ENCODE measurements at regions not wholly inside any gene's neighbourhood (a gene's known extent, or its start where the extent isn't known, plus 50 kb on each side); places are given as distances from the start of the nearest gene placed in this dataset.
"Not testable (repeated sequence)": the region's sequence is repeated elsewhere in the genome, so short reads cannot be mapped to it uniquely, and the experiment has no call there.

DNA sequence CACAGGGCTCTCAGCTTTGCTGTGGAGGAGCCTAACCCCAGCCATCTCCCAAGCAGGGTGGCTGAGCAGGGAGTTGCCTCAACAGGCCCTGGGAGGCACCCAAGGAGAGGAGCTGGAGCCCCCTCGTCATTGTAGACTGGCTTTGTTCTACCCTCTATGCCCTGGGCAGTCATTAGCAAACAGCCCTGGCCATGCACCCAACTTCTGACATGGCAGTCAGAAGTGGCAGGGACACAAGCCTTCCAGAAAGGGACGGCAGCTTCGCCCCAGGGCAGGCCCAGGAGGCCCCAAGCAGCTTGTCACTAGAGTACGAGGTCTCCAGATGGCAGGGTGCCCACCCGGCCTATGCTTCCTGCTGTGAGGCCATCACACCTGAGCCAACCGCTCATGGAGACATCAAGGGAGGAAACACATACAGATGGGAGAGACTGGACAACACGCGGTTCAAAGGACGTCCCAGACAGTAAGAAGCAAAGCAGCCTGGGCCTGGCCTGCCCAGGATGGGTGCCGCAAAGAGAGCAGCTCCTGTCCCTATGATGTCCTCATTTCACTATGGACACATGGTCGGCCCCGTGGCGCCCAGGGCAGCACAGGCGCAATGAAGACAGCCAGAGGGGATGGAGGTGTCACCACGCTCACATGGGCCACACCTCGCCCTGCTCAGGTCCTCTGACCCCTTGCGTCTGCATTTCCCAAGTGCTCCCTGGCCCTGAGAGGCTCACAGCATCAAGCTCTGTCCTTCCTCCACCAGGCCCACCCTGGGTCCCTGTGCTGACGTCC is 190.9 kb upstream of the CXCL12 start:
- no peaks in the 10 kb centered on the region for H3K36me3 Mint-ChIP-seq
- no peak overlapping the region for H3K27ac Mint-ChIP-seq
- ATAC-seq (ENCODE audit: low read depth in 2 of 2) (no peak), DNase-seq (no peak)
- no peaks in the 10 kb centered on the region for H3K4me1 Mint-ChIP-seq
- peaks cover 0 to 3% (median 0%) of the 10 kb centered on the region in 3 donors for H3K27me3 Mint-ChIP-seq
- H3K4me3 Mint-ChIP-seq: no peak overlapping the region
- H3K9me3 Mint-ChIP-seq: peaks cover 0 to 9% (median 4%) of the 10 kb centered on the region in 7 donors

- H3K27me3 Mint-ChIP-seq: peaks cover 0 to 3% (median 0%) of the 10 kb centered on the region in 3 donors
- no peaks in the 10 kb centered on the region for H3K4me1 Mint-ChIP-seq
- peaks cover 0 to 9% (median 3%) of the 10 kb centered on the region in 7 donors for H3K9me3 Mint-ChIP-seq
- ATAC-seq (ENCODE audit: low read depth in 2 of 2) (no peak), DNase-seq (no peak)
- no peak overlapping the region for H3K27ac Mint-ChIP-seq
- H3K4me3 Mint-ChIP-seq: no peak overlapping the region
- no peaks in the 10 kb centered on the region for H3K36me3 Mint-ChIP-seq
Measured at GRCh38 chr10:44576702-44577191, 191.8 kb upstream of the CXCL12 start.

GRCh38 chr10:44577533-44577932 is 192.6 kb upstream of the CXCL12 start:
- H3K36me3 Mint-ChIP-seq: no peaks in the 10 kb centered on the region
- ATAC-seq (ENCODE audit: low read depth in 2 of 2) (no peak), DNase-seq (no peak)
- H3K9me3 Mint-ChIP-seq: peaks cover 0 to 7% (median 2%) of the 10 kb centered on the region in 7 donors
- no peak overlapping the region for H3K4me3 Mint-ChIP-seq
- H3K4me1 Mint-ChIP-seq: no peaks in the 10 kb centered on the region
- peaks cover 0 to 2% (median 0%) of the 10 kb centered on the region in 3 donors for H3K27me3 Mint-ChIP-seq
- H3K27ac Mint-ChIP-seq: no peak overlapping the region

GRCh38 chr10:44578271-44578670 is 193.4 kb upstream of the CXCL12 start:
- peaks cover 0 to 7% (median 2%) of the 10 kb centered on the region in 7 donors for H3K9me3 Mint-ChIP-seq
- H3K27ac Mint-ChIP-seq: no peak overlapping the region
- H3K4me3 Mint-ChIP-seq: no peak overlapping the region
- DNase-seq: no peak
- H3K36me3 Mint-ChIP-seq: no peaks in the 10 kb centered on the region
- no peaks in the 10 kb centered on the region for H3K27me3 Mint-ChIP-seq
- H3K4me1 Mint-ChIP-seq: no peaks in the 10 kb centered on the region
- ATAC-seq (ENCODE audit: low read depth in 2 of 2): no peak

GRCh38 chr10:44578963-44579362 is 194.1 kb upstream of the CXCL12 start:
- ATAC-seq (ENCODE audit: low read depth in 2 of 2); H3K4me3 Mint-ChIP-seq; H3K36me3 Mint-ChIP-seq; H3K27me3 Mint-ChIP-seq; H3K9me3 Mint-ChIP-seq; H3K4me1 Mint-ChIP-seq; DNase-seq; H3K27ac Mint-ChIP-seq: not testable (repeated sequence)

DNA sequence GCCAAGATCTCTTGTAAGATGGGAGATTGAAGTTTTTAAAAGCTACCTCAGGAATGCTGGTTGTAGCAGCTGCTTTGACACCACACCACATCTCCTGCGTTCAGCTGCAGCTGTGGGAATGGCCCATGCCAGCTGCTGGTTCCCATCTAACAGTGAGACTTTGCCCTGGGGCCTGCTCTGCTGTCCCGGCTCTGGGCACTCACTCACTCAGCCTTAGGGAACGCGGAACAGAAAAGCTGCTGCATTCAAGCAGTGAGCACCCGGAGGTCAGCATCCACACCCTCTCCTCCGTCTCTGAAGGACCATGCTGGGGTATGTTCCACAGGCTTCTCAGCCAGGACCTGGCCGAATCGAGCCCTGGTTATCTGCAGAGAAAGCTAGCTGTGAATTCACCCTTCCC is 197.1 kb upstream of the CXCL12 start:
- H3K4me3 Mint-ChIP-seq: no peak overlapping the region
- H3K27ac Mint-ChIP-seq: no peak overlapping the region
- DNase-seq (no peak), ATAC-seq (ENCODE audit: low read depth in 2 of 2) (no peak)
- no peaks in the 10 kb centered on the region for H3K27me3 Mint-ChIP-seq
- H3K9me3 Mint-ChIP-seq: peaks cover 0 to 7% (median 0%) of the 10 kb centered on the region in 7 donors
- no peaks in the 10 kb centered on the region for H3K4me1 Mint-ChIP-seq
- H3K36me3 Mint-ChIP-seq: no peaks in the 10 kb centered on the region

- Mint-ChIP-seq H3K36me3 (no peaks in the 10 kb centered on the region), H3K4me1 (no peaks in the 10 kb centered on the region), H3K4me3 (no peak overlapping the region), H3K27me3 (peaks cover 5 to 12% (median 9%) of the 10 kb centered on the region in 3 donors), H3K27ac (no peak overlapping the region), H3K9me3 (peaks cover 0 to 4% (median 0%) of the 10 kb centered on the region in 7 donors)
- DNase-seq: no peak
- no peak for ATAC-seq (ENCODE audit: low read depth in 2 of 2)
Measured at GRCh38 chr10:44587488-44588318, 202.8 kb upstream of the CXCL12 start.

DNA sequence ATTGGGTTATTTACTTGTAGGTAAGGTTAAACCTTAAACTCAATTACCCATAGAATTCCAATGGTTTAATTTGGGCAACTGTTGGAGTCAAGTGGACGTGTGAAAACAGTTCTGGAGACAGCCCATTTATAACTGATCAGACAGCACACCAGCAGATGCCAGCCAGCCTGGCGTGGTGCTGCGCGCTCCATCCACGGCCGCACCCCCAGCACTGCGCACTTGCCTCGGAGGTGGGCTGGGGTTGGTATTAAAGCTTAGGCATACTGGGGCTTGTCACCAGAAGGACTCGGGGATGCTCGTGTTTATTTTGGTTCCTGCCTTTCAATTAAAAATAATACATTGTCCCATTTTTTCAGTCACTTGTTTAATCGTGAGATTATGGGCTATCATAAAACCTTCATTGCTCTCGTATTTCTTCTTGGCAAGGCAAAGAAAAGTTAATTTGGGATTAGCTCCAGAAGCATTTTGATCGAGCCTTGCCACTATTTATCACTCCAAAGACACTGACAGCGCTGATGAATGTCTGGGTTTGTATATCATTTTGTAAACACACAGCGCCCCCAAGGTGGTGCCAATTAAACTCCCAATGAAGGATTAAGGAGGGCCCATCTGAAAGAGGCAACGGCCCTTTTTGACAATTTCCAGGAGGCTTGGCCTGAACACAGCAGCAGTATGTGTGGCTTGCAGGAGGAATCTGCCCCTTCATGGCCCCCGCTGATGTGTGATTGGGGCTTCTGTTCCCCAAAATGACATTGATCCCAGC is 204.5 kb upstream of the CXCL12 start:
- Mint-ChIP-seq H3K4me1 (no peaks in the 10 kb centered on the region), H3K27me3 (peaks cover 5 to 16% (median 11%) of the 10 kb centered on the region in 3 donors), H3K36me3 (no peaks in the 10 kb centered on the region), H3K9me3 (peaks cover 0 to 4% (median 0%) of the 10 kb centered on the region in 7 donors), H3K27ac (peak overlapping the region in 1 of 6 donors; percentile 45), H3K4me3 (no peak overlapping the region)
- ATAC-seq (ENCODE audit: low read depth in 2 of 2): no peak
- DNase-seq: no peak

- Mint-ChIP-seq H3K4me1 (no peaks in the 10 kb centered on the region), H3K27ac (no peak overlapping the region), H3K9me3 (peaks cover 0 to 4% (median 0%) of the 10 kb centered on the region in 7 donors), H3K27me3 (peaks cover 5 to 17% (median 11%) of the 10 kb centered on the region in 3 donors), H3K4me3 (no peak overlapping the region), H3K36me3 (no peaks in the 10 kb centered on the region)
- ATAC-seq (ENCODE audit: low read depth in 2 of 2): no peak
- DNase-seq: no peak
Measured at GRCh38 chr10:44589944-44590449, 205.1 kb upstream of the CXCL12 start.

DNA sequence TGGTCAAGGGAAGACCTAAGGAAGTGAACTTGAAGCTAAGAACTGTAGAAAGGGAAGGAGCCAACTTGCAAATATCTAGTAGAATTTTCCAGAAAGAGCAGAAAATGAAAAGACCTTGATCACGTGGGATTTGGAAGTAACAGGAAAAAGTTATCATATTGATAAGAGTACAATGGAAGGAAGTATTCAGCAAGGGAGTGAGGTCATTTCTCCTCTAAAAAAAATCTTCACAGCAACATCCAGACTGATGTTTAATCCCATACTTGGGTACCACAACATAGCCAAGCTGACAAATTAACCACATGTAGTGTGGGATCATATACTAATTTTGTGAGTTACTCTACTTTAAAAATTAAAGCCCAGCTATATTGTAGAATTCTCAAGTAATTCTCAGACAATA is 207.0 kb upstream of the CXCL12 start:
- DNase-seq: no peak
- no peak for ATAC-seq (ENCODE audit: low read depth in 2 of 2)
- no peaks in the 10 kb centered on the region for H3K4me1 Mint-ChIP-seq
- H3K36me3 Mint-ChIP-seq: no peaks in the 10 kb centered on the region
- H3K27me3 Mint-ChIP-seq: peaks cover 5 to 28% (median 11%) of the 10 kb centered on the region in 3 donors
- H3K9me3 Mint-ChIP-seq: peaks cover 0 to 5% (median 2%) of the 10 kb centered on the region in 7 donors
- no peak overlapping the region for H3K27ac Mint-ChIP-seq
- no peak overlapping the region for H3K4me3 Mint-ChIP-seq

- DNase-seq (no peak), ATAC-seq (ENCODE audit: low read depth in 2 of 2) (no peak)
- Mint-ChIP-seq H3K27ac (no peak overlapping the region), H3K27me3 (peaks cover 5 to 33% (median 11%) of the 10 kb centered on the region in 3 donors), H3K4me3 (no peak overlapping the region), H3K36me3 (no peaks in the 10 kb centered on the region), H3K4me1 (no peaks in the 10 kb centered on the region), H3K9me3 (peaks cover 0 to 7% (median 4%) of the 10 kb centered on the region in 7 donors)
Measured at GRCh38 chr10:44593952-44594351, 209.1 kb upstream of the CXCL12 start.

GRCh38 chr10:44607116-44607515 is 222.2 kb upstream of the CXCL12 start:
- Mint-ChIP-seq H3K27me3 (peaks cover 6 to 20% (median 11%) of the 10 kb centered on the region in 3 donors), H3K36me3 (no peaks in the 10 kb centered on the region), H3K9me3 (no peaks in the 10 kb centered on the region), H3K4me1 (no peaks in the 10 kb centered on the region), H3K4me3 (no peak overlapping the region), H3K27ac (no peak overlapping the region)
- no peak for DNase-seq
- ATAC-seq (ENCODE audit: low read depth in 2 of 2): no peak

GRCh38 chr10:44618910-44619309 is 234.0 kb upstream of the CXCL12 start:
- Mint-ChIP-seq H3K36me3 (no peaks in the 10 kb centered on the region), H3K4me3 (no peak overlapping the region), H3K27ac (no peak overlapping the region), H3K9me3 (peaks cover 0 to 17% (median 4%) of the 10 kb centered on the region in 7 donors), H3K4me1 (no peaks in the 10 kb centered on the region), H3K27me3 (no peaks in the 10 kb centered on the region)
- DNase-seq (no peak), ATAC-seq (ENCODE audit: low read depth in 2 of 2) (no peak)

Data from naive B cell (primary cell).